ENCODE measurements at regions not wholly inside any gene's neighbourhood (a gene's known extent, or its start where the extent isn't known, plus 50 kb on each side); places are given as distances from the start of the nearest gene placed in this dataset.

- DNase-seq (ENCODE audit: low read depth in 1 of 2, low spot score in 1 of 2): no peak
Measured at GRCh38 chr13:62305756-62306155, 890.1 kb upstream of the PCDH20 start.

- no peak for DNase-seq (ENCODE audit: low read depth in 1 of 2, low spot score in 1 of 2)
Measured at GRCh38 chr13:62302341-62302740, 886.7 kb upstream of the PCDH20 start.

GRCh38 chr13:62299988-62300387 lies 884.3 kb upstream of the PCDH20 start:
- no peak for DNase-seq (ENCODE audit: low read depth in 1 of 2, low spot score in 1 of 2)

GRCh38 chr13:62296812-62297211 lies 881.2 kb upstream of the PCDH20 start:
- no peak for DNase-seq (ENCODE audit: low read depth in 1 of 2, low spot score in 1 of 2)

GRCh38 chr13:62294244-62294643 lies 878.6 kb upstream of the PCDH20 start:
- no peak for DNase-seq (ENCODE audit: low read depth in 1 of 2, low spot score in 1 of 2)

GRCh38 chr13:62292714-62293480 lies 877.2 kb upstream of the PCDH20 start:
- DNase-seq (ENCODE audit: low read depth in 1 of 2, low spot score in 1 of 2): no peak

GRCh38 chr13:62290542-62290941 lies 874.9 kb upstream of the PCDH20 start:
- no peak for DNase-seq (ENCODE audit: low read depth in 1 of 2, low spot score in 1 of 2)

GRCh38 chr13:62287764-62288163 lies 872.1 kb upstream of the PCDH20 start:
- DNase-seq (ENCODE audit: low read depth in 1 of 2, low spot score in 1 of 2): no peak

- no peak for DNase-seq (ENCODE audit: low read depth in 1 of 2, low spot score in 1 of 2)
Measured at GRCh38 chr13:62280590-62280989, 864.9 kb upstream of the PCDH20 start.

GRCh38 chr13:62278271-62278670 lies 862.6 kb upstream of the PCDH20 start:
- no peak for DNase-seq (ENCODE audit: low read depth in 1 of 2, low spot score in 1 of 2)

GRCh38 chr13:62251734-62252133 lies 836.1 kb upstream of the PCDH20 start:
- no peak for DNase-seq (ENCODE audit: low read depth in 1 of 2, low spot score in 1 of 2)

- DNase-seq (ENCODE audit: low read depth in 1 of 2, low spot score in 1 of 2): no peak
Measured at GRCh38 chr13:62250501-62251201, 835.0 kb upstream of the PCDH20 start.

GRCh38 chr13:62246581-62246980 lies 830.9 kb upstream of the PCDH20 start:
- no peak for DNase-seq (ENCODE audit: low read depth in 1 of 2, low spot score in 1 of 2)

- no peak for DNase-seq (ENCODE audit: low read depth in 1 of 2, low spot score in 1 of 2)
Measured at GRCh38 chr13:62243106-62243505, 827.5 kb upstream of the PCDH20 start.

- DNase-seq (ENCODE audit: low read depth in 1 of 2, low spot score in 1 of 2): no peak
Measured at GRCh38 chr13:62234780-62235440, 819.3 kb upstream of the PCDH20 start.

GRCh38 chr13:62210951-62211350 lies 795.3 kb upstream of the PCDH20 start:
- no peak for DNase-seq (ENCODE audit: low read depth in 1 of 2, low spot score in 1 of 2)

- DNase-seq (ENCODE audit: low read depth in 1 of 2, low spot score in 1 of 2): no peak
Measured at GRCh38 chr13:62209529-62209928, 793.9 kb upstream of the PCDH20 start.

- DNase-seq (ENCODE audit: low read depth in 1 of 2, low spot score in 1 of 2): no peak
Measured at GRCh38 chr13:62207388-62207787, 791.7 kb upstream of the PCDH20 start.

GRCh38 chr13:62206165-62206564 lies 790.5 kb upstream of the PCDH20 start:
- DNase-seq (ENCODE audit: low read depth in 1 of 2, low spot score in 1 of 2): no peak

- DNase-seq (ENCODE audit: low read depth in 1 of 2, low spot score in 1 of 2): no peak
Measured at GRCh38 chr13:62205273-62205672, 789.6 kb upstream of the PCDH20 start.

GRCh38 chr13:62194371-62194770 lies 778.7 kb upstream of the PCDH20 start:
- no peak for DNase-seq (ENCODE audit: low read depth in 1 of 2, low spot score in 1 of 2)

- DNase-seq (ENCODE audit: low read depth in 1 of 2, low spot score in 1 of 2): no peak
Measured at GRCh38 chr13:62193919-62194318, 778.3 kb upstream of the PCDH20 start.

Measured in activated CD4-positive, alpha-beta T cell treated with anti-CD3 and anti-CD28 coated beads, Interleukin-2, amount 50 U/mL, for 24 hours (primary cell).